GM12878 (cell line): ENCODE measurements at regions not wholly inside any gene's neighbourhood (a gene's known extent, or its start where the extent isn't known, plus 50 kb on each side); places are given as distances from the start of the nearest gene placed in this dataset.

Experiments used
- ATAC-seq: fragments of 200-7000 bp; cut with Tn5 transposase; 3 replicates; pipeline ENCODE4 v1.9.1; 2020; ENCODE audit warnings: mild to moderate bottlenecking, moderate library complexity
- BruUV-seq: library from RNA; stranded (reverse); fragments of 400-500 nt; replicated peaks from 2 replicates; lab custom pipeline; 2021; lab: Mats Ljungman, UMichigan
- CTCF ChIA-PET: fragments of 300-600 bp; sonication (Branson Sonifier 250); formaldehyde crosslinking; extraction: SDS; loops from one replicate; lab custom pipeline; 2021; ENCODE audit warnings: inconsistent platforms; lab: Yijun Ruan, JAX
- POLR2A ChIA-PET: fragments of 350-600 bp; formaldehyde crosslinking; extraction: SDS; loops from one replicate; lab custom pipeline; 2021; ENCODE audit warnings: inconsistent platforms; lab: Charles Lee
- RAD21 ChIA-PET: fragments of 300-600 bp; sonication (Branson Sonifier 250); formaldehyde crosslinking; loops from one replicate; lab custom pipeline; 2023; ENCODE audit warnings: antibody characterized with exemption; ENCODE audit not compliant: unreplicated experiment; lab: Charles Lee
- SMC1A ChIA-PET: fragments of 300-600 bp; sonication (Branson Sonifier 250); formaldehyde crosslinking; loops from one replicate; lab custom pipeline; 2023; ENCODE audit not compliant: unreplicated experiment, uncharacterized antibody; lab: Charles Lee
- DNase-seq: peaks from one replicate; pipeline ENCODE4 v3.0.0-alpha.2; 2011; ENCODE audit warnings: low read depth, low spot score
- FAIRE-seq: peaks from 3 replicates; lab custom pipeline; 2011; peaks lifted over from hg19 to GRCh38; lab: Jason Lieb, UNC
- H2AFZ ChIP-seq: 2 replicates; pipeline ENCODE4 v1.6.0; 2011; ENCODE audit warnings: low read depth, low read length, control low read depth; ENCODE audit not compliant: control insufficient read depth
- H3K27ac ChIP-seq: 2 replicates; pipeline ENCODE4 v1.5.1; 2011; ENCODE audit warnings: control low read depth; ENCODE audit not compliant: control insufficient read depth, insufficient read depth
- H3K27me3 ChIP-seq, 2 experiments: replicated peaks in 1 of 2; 2 replicates each; pipeline versions ENCODE4 v1.6.0 to v1.6.1; 2011; ENCODE audit warnings: low read length in 1 of 2; ENCODE audit not compliant: control insufficient read depth in 2 of 2, insufficient read depth in 2 of 2
- H3K36me3 ChIP-seq, 2 experiments: 2 replicates each; pipeline ENCODE4 v1.5.1; 2011; ENCODE audit warnings: low read length in 1 of 2; ENCODE audit not compliant: control insufficient read depth in 2 of 2, insufficient read depth in 2 of 2
- H3K4me1 ChIP-seq: 2 replicates; pipeline ENCODE4 v1.6.1; 2011; ENCODE audit warnings: mild to moderate bottlenecking, low read length, moderate library complexity, mixed read lengths; ENCODE audit not compliant: control insufficient read depth, insufficient read depth
- H3K4me2 ChIP-seq: 2 replicates; pipeline ENCODE4 v1.6.0; 2011; ENCODE audit warnings: control low read depth; ENCODE audit not compliant: control insufficient read depth, insufficient read depth
- H3K4me3 ChIP-seq: fragments of 200-600 bp; sonication (generic); 2 replicates; pipeline ENCODE4 v1.5.1; 2016
- H3K79me2 ChIP-seq: 2 replicates; pipeline ENCODE4 v1.6.0; 2011; ENCODE audit warnings: low read length; ENCODE audit not compliant: control insufficient read depth, insufficient read depth
- H3K9ac ChIP-seq: 2 replicates; pipeline ENCODE4 v1.8.0; 2011; ENCODE audit warnings: low read length, control low read depth, mixed read lengths; ENCODE audit not compliant: control insufficient read depth, insufficient read depth
- H3K9me3 ChIP-seq: replicated peaks from 3 replicates; pipeline ENCODE4 v1.5.1; 2011; ENCODE audit warnings: mild to moderate bottlenecking, low read length; ENCODE audit not compliant: control insufficient read depth, insufficient read depth
- H4K20me1 ChIP-seq: 2 replicates; pipeline ENCODE4 v1.6.0; 2011; ENCODE audit not compliant: control insufficient read depth, insufficient read depth
- IKZF2 ChIP-seq, 2 experiments: fragments of 450-650 bp; IDR thresholded peaks; 2 replicates each; pipeline ENCODE4 v1.6.1; 2017; ENCODE audit warnings: mild to moderate bottlenecking in 2 of 2, moderate library complexity in 2 of 2
- MTA2 ChIP-seq: fragments of 450-650 bp; IDR thresholded peaks from 2 replicates; pipeline ENCODE4 v1.6.1; 2016; ENCODE audit warnings: low read depth, mild to moderate bottlenecking, moderate library complexity
- MTA3 ChIP-seq: IDR thresholded peaks from 2 replicates; pipeline ENCODE4 v1.6.1; 2012; ENCODE audit warnings: low read length, inconsistent platforms, borderline replicate concordance
- ZBTB40 ChIP-seq: fragments of 450-650 bp; IDR thresholded peaks from 2 replicates; pipeline ENCODE4 v1.6.1; 2016; ENCODE audit warnings: mild to moderate bottlenecking, moderate library complexity, borderline replicate concordance
- WGBS: methylation state at CpG from one replicate; pipeline ENCODE4 v1.1.6; 2016; ENCODE audit warnings: low lambda C conversion rate; ENCODE audit not compliant: insufficient replicate concordance, insufficient coverage; ENCODE audit errors: missing lambda C conversion rate; 5-methylcytosine and 5-hydroxymethylcytosine counted together
- in situ Hi-C: fragments of 300-500 bp; cut with MboI; formaldehyde crosslinking; loops from 9 replicates; pipeline ENCODE4 v1.14.3; 2018; ENCODE audit warnings: mixed read lengths
- intact Hi-C: fragments of 100-400 bp; cut with micrococcal nuclease; formaldehyde crosslinking; loops from one replicate; pipeline ENCODE4 v1.14.2; 2022; ENCODE audit not compliant: unreplicated experiment

DNA sequence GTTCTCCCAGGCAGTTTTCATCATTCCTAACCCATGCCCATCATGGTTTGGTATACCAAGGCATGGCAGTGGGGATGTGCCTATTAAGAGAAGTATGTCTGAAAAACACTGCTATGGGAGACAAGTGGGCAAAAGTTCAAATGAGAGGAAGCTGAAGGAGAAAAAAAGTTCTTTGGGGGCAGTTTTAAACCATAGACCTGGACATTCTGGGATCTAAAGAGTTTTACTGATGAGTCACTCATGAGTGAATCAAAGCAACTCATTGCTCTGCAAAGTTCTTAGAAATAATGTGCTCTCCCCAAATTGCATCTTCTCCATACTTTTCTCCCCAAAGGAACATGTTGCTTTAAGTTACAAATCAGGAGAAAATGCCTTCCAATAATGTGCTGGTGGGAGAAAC, 256.9 kb upstream of the MTPN start (continued):
- TF ChIP-seq ZBTB40: no peak

DNA sequence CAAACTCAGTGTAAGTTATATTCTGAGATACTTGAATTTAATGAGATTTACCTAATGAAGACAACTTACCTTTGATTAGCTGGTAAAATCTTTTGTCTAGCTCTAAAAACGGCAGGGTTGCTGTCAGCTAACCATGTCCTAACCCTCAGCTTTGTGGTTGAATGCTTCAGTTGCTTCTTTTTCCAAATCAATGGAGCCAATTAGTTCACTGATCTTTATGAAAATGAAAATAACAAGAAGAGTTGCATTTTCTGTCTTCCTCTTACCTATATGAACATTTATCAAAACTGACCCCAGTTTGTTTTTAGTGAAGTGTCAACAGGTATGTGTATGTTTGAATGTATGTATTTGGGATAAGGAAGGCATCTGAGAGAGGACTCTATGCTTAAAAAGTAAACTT, 253.1 kb upstream of the MTPN start:
- no TSS peak for BruUV-seq
- peak; percentile 8 for DNase-seq
- WGBS: 25% methylated on average over 1 of the region's 1 CpG
- Histone ChIP-seq H3K4me1 (no peaks in the 10 kb centered on the region), H4K20me1 (no peaks in the 10 kb centered on the region), H3K27ac (no peak overlapping the region), H3K79me2 (no peaks in the 10 kb centered on the region), H3K9me3 (no peaks in the 10 kb centered on the region; the same call in 2 of the 3 replicates), H2AFZ (no peak overlapping the region), H3K9ac (no peak overlapping the region), H3K4me3 (no peak overlapping the region), H3K36me3 (no peaks in the 10 kb centered on the region), H3K27me3 (no peaks in the 10 kb centered on the region), H3K4me2 (no peak overlapping the region)
- no peak for FAIRE-seq
- ChIA-PET POLR2A (no interaction called here), CTCF (interaction anchor here (1.2 kb wide), 1 partner anchor 10 kb away, joined by 3 read pairs; no protein-coding TSS in a partner anchor), RAD21 (interaction anchor here (0.6 kb wide), 1 partner anchor 459 kb away, joined by 3 read pairs; no protein-coding TSS in a partner anchor), SMC1A (no interaction called here)
- ATAC-seq: peak; percentile 87
- in situ Hi-C loops (no loop called here), intact Hi-C loops (no loop called here)
- peak; percentile 59 for TF ChIP-seq MTA2
- peak in 1 of 2 experiments; percentile 39; a peak in 1 of 4 replicates for TF ChIP-seq IKZF2 (IDR thresholded peaks at IDR 0.05)
- no peak for TF ChIP-seq MTA3
